ENCODE measurements at regions not wholly inside any gene's neighbourhood (a gene's known extent, or its start where the extent isn't known, plus 50 kb on each side); places are given as distances from the start of the nearest gene placed in this dataset.

DNA sequence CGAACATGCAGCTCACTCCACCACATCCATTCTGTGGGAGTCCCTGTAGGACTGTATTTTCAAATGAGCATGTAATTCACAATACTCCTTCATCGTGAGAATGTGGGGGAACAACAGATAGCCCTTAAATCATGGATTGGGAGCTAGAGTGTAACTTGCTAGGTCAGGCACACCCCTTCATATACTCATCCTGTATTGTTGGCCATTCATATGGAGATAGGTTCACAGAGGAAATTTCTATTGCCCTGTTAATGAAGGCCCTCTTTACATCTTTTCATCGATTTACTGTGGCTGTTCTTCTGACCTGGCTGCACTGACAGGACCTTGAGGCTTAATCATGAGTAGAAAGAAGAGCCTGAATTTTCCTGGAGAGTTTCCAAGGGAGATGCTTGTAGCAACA is 193.8 kb upstream of the DPP10 start:
- TF ChIP-seq ZNF207 (IDR thresholded peaks at IDR 0.05; ENCODE audit: borderline replicate concordance) (no peak), RNF2 (conservative IDR thresholded peaks at IDR 0.05; ENCODE audit: low read depth) (no peak), NR2C2 (CRISPR knock-in tag; IDR thresholded peaks at IDR 0.05; ENCODE audit: borderline replicate concordance) (no peak)
